KBM-7 (cell line): ENCODE measurements at regions not wholly inside any gene's neighbourhood (a gene's known extent, or its start where the extent isn't known, plus 50 kb on each side); places are given as distances from the start of the nearest gene placed in this dataset.
A peak's percentile ranks its signal among the peaks of the same experiment; 100 is the strongest.
"Not testable (repeated sequence)": the region's sequence is repeated elsewhere in the genome, so short reads cannot be mapped to it uniquely, and the experiment has no call there.

ENCODE experiments used
- DNase-seq: peaks from one replicate; pipeline ENCODE4 v3.0.0-alpha.2; 2015
- in situ Hi-C: fragments of 300-500 bp; cut with MboI; formaldehyde crosslinking; loops from 2 replicates; pipeline ENCODE4 v1.14.3; 2020; ENCODE audit warnings: low sequenced_read_pairs, low pct_unique_long_range_greater_than_20kb, mixed read lengths

DNA sequence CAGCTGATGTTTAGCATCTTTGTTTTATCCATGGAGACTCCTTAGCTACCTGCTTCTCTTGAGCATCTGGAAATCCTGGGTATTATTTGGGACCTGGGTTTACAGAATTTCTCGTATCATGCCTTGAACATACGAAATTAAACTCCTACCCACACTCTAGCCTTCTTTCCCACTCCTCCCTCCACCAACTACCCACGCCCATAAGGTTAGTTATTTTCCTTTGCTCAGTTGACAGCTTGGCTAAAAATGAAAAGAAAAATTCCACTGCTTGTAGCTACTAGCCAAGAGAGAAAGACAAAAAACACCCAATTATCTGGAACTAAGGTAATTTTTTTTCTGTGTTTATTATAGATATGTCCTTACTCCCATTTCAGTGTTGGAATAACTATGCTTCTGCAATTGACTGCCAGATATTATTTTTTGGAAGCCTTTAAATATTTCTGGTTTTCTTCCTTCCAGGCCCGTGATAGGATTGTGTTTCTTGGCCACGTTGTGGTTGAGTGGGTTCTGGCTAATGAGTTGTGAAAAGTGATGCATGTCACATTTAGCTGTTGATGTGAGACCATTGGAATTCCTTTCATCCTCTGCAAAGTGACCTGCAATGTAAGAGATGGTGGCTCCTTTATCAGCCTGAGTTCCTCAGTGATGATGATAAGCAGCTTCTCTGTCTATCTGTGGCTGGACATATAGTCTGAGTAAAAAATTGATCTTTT lies 308.1 kb downstream of the LRRC70 start:
- DNase-seq: no peak
- in situ Hi-C loops: no loop called here

DNA sequence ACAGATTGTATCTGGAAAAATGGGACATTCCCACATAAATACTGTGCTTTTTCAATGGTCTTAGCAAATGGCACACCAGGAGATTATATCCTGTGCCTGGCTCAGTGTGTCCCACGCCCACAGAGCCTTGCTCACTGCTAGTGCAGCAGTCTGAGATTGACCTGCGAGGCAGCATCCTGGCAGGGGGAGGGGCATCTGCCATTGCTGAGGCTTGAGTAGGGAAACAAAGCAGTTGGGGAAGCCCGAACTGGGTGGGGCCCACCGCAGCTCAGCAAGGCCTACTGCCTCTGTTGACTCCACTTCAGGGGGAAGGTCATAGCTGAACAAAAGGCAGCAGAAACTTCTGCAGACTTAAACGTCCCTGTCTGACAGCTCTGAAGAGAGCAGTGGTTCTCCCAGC lies 258.7 kb downstream of the LRRC70 start:
- DNase-seq, in situ Hi-C loops: not testable (repeated sequence)

DNA sequence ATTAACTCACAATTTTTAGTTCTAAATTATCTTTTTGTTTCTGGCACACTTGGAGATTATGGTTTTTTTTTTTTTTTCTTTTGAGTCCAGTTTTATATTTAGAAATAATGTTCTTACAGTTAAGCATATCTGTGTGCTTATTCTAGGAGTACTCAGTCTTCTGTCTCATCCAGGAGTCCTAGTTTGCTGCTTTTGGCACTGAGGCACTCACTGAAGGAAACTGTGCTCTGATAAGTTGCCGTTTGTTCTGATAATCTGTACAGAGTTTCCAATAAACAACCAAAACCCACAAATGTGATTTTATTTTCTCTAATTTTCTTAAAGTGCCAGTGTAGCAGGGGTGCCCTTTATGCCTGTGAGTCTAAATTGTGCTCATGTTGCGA lies 251.0 kb downstream of the LRRC70 start:
- no peak for DNase-seq
- in situ Hi-C loops: no loop called here

DNA sequence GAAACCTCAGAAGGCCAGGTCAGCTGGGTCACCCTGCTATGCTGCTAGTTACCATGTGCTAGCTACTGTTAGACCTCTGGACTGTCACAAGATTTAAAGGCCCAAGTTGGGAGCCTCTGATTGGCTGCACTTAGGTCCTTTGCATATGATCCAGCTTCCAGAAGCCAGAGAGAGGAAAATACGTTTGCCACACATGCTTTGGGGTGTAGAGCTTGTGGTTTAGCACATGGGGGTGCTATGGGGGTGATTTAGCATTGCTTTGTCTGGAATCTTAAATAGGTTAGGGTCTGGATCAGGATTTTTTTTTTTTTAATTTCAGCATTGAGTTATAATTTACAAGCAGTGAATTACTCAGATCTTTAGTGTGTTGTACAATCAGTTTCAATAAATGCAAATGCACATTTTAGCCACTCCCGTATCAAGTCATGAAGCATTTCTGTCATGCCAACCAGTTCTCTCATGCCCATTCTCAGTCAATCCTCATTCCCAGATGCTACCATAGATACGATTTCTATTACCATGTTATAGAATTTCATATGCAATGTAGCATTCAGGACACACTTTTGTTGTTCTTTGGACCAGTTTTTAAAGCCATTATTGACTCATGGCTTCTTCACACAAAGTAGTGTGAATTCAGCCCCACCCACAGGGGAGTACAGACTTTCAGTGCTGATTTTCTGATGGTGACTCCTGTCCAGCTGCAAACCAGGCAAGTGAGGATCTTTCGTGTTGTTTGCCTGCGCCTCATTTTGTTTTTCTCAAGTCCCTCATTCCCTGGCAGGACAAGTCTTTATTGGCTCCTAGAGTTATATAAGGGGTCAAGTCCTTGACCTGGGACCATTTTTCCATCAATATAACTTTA lies 250.4 kb downstream of the LRRC70 start:
- in situ Hi-C loops: no loop called here
- DNase-seq: no peak

DNA sequence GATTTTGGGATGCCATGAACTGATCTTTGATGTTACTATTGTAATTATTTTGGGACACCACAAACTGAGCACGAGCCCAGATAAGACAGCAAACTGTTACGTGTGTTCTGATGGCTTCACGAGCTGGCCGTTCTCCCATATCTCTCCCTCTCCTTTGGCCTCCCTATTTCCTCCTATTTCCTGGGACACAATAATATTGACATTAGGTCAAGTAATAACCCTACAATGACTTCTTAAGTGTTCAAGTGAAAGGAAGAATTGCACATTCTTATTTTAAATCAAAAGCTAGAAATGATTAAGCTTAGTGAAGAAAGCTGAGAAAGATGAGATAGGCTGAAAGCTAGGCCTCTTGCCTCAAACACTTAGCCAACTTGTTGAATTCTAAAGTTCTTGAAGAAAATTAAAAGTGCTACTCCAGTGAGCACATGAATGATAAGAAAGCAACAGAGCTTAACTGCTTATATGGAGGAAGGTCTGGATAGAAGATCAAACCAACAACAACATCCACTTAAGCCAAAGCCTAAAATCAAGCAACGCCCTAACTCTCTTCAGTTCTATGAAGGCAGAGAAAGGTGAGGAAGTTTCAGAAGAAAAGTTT lies 247.1 kb downstream of the LRRC70 start:
- DNase-seq: no peak
- in situ Hi-C loops: no loop called here

DNA sequence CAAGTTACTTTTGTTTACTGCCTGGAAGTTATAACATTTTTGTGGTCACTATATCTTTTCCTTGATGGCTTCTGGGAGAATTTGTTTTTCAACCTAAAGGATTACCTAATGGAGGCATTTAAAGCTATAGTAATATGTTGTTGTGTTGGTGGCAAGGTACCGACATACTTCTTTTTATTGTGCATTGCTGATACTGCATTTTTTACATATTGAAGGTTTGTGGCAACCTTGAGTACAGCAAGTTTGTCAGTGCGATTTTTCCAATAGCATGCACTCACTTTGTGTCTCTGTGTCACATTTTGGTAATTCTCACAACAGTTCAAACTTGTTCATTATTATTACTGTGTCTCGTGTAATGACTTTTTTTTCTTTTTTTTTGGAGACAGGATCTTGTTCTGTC lies 246.3 kb downstream of the LRRC70 start:
- no peak for DNase-seq
- in situ Hi-C loops: no loop called here

DNA sequence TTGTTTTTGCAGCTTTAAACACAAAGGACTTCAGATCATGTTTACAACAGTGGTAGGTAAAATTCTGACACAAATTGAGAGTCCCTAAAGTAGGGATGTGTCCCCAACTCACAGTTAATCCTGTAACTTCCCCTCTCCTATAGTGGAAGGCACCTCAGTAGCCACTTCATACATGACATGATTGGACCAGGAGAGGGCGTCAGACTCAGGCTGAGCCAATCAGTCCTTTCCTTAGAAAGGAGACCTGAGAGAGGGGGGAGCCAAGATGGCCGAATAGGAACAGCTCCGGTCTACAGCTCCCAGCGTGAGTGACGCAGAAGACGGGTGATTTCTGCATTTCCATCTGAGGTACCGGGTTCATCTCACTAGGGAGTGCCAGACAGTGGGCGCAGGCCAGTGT lies 238.4 kb downstream of the LRRC70 start:
- in situ Hi-C loops, DNase-seq: not testable (repeated sequence)

DNA sequence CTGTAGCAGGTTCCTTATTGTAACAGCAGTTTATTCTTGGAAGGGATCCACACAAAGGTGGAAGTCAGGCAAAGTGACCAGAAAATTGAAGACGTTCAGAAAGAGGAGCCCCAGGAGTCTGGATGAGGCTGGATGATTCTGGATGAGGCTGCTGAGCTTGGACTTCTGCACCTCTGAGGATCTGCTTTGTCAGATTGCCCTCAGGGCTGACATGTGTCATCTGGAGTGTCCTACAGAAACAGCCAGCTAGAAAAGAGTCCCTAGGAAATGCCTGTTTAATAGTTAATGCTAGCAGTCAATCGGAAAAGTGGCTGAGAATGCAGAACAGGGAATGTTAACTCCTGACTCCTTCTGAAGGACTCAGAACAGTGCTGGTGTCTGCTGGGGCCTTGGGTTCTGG lies 236.4 kb downstream of the LRRC70 start:
- no peak for DNase-seq
- in situ Hi-C loops: no loop called here

DNA sequence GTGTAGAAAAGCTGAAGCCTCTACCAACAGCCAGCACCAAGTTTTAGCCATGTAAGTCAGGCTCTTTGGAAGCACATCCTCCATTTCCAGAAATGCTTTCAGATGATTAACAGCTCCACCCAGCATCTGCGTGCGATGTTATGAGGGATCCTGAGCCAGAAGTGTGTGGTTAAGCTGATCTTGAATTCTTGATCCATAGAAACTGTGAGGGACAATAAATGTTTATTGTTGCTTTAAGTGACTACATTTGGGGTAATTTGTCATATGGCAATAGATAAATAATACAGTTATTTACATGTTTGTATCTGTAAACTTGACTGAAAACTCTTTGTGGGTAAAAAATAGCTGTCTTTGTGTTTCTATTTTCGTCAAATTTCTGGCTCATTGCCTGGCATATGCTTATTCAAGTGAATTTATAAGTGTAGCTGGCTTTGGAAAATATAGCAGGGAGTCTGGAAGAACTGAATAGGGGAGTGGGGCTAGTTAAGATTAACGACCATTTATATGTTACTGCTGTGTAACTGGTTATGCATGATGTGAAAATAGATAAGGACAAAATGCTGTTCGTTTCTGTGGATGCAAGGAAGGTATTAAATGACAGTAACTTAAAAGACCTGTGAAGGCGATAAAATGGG lies 234.1 kb downstream of the LRRC70 start:
- DNase-seq: no peak
- in situ Hi-C loops: no loop called here

DNA sequence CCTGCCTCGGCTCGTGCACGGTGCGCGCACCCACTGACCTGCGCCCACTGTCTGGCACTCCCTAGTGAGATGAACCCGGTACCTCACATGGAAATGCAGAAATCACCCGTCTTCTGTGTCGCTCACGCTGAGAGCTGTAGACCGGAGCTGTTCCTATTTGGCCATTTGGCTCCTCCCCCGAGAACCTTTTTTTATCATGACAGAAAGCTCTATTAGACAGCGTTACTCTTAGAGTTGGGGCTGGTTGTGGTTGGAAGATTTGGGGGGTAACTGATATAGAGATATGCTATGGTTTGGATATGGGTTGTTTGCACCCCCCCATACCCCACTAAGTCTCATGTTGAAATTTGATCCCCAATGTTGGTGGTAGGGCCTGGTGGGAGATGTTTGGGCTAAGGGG lies 226.2 kb downstream of the LRRC70 start:
- in situ Hi-C loops, DNase-seq: not testable (repeated sequence)

DNA sequence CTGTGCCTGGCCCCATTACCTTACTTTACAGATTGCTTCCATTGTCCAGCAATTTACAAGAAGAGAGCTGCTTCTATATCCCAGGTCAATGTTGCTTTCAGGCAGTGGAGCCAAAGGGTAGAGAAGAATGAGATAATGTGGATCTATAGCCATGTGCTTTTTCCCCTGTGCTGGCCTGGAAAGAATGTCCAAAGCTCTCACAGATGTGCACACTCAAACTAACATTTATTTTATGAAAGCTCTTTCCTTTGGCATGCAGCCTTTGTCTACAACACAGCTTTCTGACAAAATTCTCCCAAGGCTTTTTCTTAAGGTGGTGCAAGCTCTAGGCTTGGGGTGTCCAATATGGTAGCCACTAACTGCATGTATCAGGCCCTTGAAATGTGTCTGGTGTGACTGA lies 217.3 kb downstream of the LRRC70 start:
- in situ Hi-C loops: no loop called here
- no peak for DNase-seq

DNA sequence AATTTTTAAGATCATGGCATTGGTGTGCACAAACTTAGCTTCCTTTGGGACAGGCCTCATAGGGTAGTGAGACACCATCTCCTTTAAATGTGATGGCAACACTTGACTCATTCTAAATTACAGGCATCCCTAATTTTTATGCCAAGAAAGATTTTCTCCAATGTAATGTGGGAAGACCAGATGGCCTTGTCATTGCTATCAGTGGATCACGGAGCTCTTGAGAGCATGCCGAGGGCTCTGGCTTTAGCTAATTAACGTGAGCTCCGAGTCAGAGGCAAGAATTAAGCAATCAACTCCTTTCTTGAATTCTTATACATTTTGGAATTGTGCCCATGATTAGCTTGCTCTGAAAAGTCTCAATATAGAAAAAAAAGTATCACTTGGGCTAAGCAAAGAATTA lies 215.8 kb downstream of the LRRC70 start:
- no peak for DNase-seq
- in situ Hi-C loops: no loop called here

DNA sequence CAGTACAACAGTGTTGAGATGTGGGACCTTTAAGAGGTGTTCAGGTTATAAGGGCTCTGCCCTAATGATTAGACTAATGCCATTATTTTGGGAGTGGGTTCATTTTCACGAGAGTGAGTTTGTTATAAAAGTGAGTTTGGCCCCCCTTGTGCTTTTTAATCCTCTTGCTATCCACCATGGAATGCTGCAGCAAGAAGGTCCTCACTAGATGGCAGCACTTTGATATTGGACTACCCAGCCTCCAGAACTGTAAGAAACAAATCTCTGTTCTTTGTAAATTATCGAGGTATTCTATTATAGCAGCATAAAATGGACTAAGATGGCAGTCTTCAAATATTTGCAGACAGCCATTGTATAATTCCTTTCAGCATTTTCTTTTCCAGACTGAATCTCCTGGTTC lies 212.4 kb downstream of the LRRC70 start:
- peak; percentile 15 for DNase-seq
- in situ Hi-C loops: no loop called here

DNA sequence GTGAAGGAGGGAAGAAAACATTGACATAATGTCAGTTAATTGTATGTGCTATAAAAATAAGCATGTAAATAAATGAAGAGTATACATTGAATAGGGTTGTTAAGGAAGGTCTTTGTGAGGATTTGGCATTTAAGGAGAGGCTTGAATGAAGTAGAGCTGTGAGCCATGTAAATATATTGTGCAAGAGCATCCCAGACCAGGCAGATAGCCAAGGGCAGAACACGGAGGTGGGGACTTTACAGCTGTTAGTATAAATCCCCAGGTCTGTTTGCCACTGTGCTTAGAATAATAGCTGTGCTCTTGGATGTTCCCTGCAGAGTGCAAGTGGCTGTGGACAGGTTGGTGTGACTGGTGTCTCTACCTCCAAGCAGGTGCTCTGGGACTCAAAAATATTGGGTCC lies 211.7 kb downstream of the LRRC70 start:
- in situ Hi-C loops: no loop called here
- no peak for DNase-seq

DNA sequence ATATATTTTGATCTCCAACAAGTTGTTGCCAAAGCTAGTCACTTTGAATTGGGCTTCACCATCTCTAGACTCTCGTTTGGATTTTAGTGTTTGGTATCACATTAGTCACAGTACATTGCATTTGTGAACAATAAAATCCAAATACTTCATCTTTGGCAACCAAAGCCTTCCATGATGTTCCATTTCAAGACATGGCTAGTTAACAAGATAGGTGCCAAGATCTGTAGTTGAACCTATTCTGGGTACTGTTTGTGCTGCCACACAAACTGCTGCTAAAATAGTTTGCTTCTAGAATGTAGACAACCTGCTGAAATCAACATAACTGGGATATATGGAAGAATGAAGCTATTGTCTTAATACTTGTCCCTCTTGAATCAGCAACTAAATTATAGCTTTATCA lies 207.5 kb downstream of the LRRC70 start:
- DNase-seq: no peak
- in situ Hi-C loops: no loop called here

DNA sequence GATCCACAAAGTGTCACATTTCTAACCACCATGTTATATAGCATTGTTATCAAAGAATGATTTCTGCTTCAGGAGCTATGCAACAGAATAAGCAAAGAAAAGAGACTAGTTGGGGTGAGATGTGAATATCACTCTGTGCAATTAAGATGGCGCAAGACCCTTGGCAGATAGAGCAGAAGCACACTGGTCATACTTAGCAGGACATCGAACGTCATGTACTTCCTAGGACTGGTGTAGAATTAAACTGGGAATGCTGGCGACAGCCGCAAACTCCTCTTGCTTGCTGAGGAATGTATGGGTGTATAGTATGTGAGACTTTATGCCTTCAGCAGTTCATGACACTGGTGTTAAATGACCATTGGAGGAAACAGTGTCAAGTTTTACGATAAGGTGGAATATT lies 207.0 kb downstream of the LRRC70 start:
- no peak for DNase-seq
- in situ Hi-C loops: no loop called here

DNA sequence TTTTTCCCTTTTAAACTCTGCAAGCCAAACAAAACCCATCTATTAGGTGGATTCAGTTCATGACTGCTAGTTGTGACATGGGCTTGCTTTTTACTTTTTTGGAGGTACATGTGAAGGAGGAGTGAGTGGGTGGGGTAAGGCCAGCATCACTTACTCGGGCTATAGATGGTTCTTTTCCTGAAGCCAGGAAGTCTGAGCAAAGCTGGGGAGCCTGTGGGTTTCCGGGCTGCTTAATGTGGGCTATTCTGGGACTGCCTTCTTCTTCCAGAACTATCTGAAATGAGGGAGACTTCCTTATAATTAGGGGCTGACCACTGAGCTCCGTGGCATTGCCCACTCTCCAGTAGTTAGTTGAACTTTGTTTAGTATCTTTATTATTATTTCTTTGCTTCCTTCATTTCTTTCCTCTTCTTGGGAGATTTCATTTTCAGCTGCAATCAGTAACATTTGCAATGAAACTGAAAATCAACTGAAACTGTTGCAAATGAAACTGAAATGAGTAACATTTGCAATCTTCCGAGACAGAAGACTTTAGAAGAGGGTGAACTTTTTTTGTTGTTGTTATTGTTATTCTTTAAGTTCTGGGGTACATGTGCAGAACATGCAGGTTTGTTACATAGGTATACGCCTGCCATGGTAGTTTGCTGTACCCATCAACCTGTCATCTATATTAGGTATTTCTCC lies 204.9 kb downstream of the LRRC70 start:
- DNase-seq: peak; percentile 7
- in situ Hi-C loops: no loop called here

DNA sequence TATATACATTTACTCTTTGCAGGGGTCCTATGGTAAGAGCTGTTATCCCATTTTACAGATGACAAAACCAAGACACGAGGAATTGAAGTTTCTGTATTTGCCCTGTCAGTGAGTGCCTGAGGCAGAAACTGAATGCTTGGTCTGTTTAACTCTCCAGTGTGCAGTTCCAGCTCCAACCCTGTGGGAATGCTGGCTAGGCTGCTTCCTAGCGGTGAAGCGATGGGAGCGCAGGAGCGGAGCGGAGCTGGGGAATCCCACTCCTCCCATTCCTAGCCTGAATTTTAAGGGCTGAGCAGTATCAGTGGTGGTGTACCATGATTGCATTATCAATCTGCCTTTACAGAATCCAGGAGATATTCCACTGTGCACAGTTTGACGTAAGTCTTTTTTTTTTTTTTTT lies 202.3 kb downstream of the LRRC70 start:
- no peak for DNase-seq
- in situ Hi-C loops: no loop called here

DNA sequence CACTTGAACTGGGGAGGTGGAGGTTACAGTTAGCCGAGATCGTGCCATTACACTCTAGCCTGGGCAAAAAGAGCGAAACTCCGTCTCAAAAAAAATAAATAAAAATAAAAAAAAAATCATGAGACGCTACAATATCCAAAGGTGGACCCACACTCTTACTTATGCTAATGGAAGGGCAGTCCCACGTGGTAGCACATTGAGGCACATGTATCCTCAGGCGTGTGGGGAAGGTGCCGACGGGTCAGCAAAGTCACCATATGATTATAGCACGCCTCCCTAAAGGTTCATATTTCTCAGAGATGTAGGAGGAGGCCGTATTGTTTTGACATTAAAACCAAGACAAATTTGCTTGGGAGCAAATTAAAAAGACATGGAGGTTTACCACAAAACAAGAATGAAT lies 201.6 kb downstream of the LRRC70 start:
- in situ Hi-C loops: no loop called here
- no peak for DNase-seq
